ENCODE measurements at regions not wholly inside any gene's neighbourhood (a gene's known extent, or its start where the extent isn't known, plus 50 kb on each side); places are given as distances from the start of the nearest gene placed in this dataset.
A peak's percentile ranks its signal among the peaks of the same experiment; 100 is the strongest.

DNA sequence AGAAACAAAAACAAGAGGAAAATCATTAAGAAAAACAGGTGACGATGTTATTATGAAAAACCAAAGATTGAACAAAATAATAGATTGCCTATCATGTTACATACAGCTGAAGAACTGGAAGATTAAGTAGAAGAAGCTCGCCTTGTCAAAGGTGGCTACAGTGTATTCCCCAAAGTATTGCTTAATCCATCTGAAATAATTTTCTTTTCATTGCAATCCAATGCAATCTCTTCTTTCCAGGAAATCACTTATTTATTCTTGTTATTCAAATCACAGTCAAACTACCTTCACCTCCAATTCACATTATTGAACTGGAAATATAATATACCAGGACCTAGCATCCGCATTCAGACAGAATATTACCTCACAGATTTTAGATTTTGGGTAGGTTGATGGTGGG, 235.9 kb downstream of the AHR start:
- Histone ChIP-seq H3K36me3 (ENCODE audit: insufficient read depth, low read length) (no peaks in the 10 kb centered on the region), H3K79me2 (ENCODE audit: control insufficient read depth, insufficient read depth, low read length, unreplicated experiment) (no peaks in the 10 kb centered on the region), H3K27me3 (ENCODE audit: insufficient read depth, low read length) (no peaks in the 10 kb centered on the region), H3K4me1 (ENCODE audit: control insufficient read depth, insufficient read depth, low read length, unreplicated experiment) (peaks cover 41% of the 10 kb centered on the region), H2AFZ (ENCODE audit: low read length, unreplicated experiment) (no peak overlapping the region), H3K27ac (ENCODE audit: low read depth, low read length) (no peak overlapping the region), H3K4me3 (ENCODE audit: low read depth, low read length) (no peak overlapping the region)

DNA sequence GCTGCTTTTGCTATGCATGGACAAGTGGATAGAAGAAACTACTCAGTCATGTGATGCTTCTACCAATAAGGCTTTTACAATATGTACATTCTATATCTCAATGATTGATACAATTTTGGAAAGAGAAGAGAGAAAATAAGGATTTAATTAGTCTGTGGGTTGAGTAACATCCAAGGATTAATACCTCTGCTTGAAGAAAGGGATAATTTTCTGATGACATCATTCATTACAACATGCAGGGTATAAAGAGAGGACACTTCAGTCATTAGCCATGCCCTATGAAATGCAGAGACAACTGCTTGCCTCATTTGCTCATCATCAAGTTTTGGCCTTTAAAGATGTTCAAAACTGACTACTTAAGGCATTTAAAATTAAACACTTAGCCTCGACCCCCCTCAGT, 237.3 kb downstream of the AHR start:
- Histone ChIP-seq H3K4me3 (ENCODE audit: low read depth, low read length) (no peak overlapping the region), H3K27me3 (ENCODE audit: insufficient read depth, low read length) (no peaks in the 10 kb centered on the region)

DNA sequence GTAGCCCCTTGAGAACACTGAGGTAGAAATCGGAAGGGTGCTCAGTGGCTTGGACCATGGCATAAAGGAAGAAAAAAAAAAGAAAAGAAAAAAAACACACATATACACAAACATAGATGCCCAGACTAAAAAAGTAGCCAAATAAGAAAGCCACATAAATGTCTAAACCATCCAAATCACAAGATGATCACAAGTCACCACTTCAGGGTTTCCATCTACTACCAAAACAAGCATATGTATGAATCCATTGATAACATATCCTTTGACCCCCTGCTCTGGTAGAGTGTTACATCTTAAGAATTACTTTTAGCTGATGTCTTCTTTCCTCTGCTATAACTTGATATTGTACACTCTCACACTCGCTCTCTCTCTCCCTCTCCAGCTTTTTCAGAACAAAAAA, 245.9 kb downstream of the AHR start:
- Histone ChIP-seq H2AFZ (ENCODE audit: low read length, unreplicated experiment) (no peak overlapping the region), H3K27me3 (ENCODE audit: insufficient read depth, low read length) (no peaks in the 10 kb centered on the region), H3K27ac (ENCODE audit: low read depth, low read length) (no peak overlapping the region), H3K36me3 (ENCODE audit: insufficient read depth, low read length) (no peaks in the 10 kb centered on the region), H3K79me2 (ENCODE audit: control insufficient read depth, insufficient read depth, low read length, unreplicated experiment) (no peaks in the 10 kb centered on the region), H3K4me1 (ENCODE audit: control insufficient read depth, insufficient read depth, low read length, unreplicated experiment) (peaks cover 25% of the 10 kb centered on the region), H3K4me3 (ENCODE audit: low read depth, low read length) (no peak overlapping the region)

More for the DNA sequence above, 237.3 kb downstream of the AHR start:
- H2AFZ ChIP-seq (ENCODE audit: low read length, unreplicated experiment) = no peak overlapping the region
- peaks cover 29% of the 10 kb centered on the region for H3K4me1 ChIP-seq (ENCODE audit: control insufficient read depth, insufficient read depth, low read length, unreplicated experiment)
- no peaks in the 10 kb centered on the region for H3K79me2 ChIP-seq (ENCODE audit: control insufficient read depth, insufficient read depth, low read length, unreplicated experiment)
- H3K36me3 ChIP-seq (ENCODE audit: insufficient read depth, low read length) = no peaks in the 10 kb centered on the region
- H3K27ac ChIP-seq (ENCODE audit: low read depth, low read length) = no peak overlapping the region

DNA sequence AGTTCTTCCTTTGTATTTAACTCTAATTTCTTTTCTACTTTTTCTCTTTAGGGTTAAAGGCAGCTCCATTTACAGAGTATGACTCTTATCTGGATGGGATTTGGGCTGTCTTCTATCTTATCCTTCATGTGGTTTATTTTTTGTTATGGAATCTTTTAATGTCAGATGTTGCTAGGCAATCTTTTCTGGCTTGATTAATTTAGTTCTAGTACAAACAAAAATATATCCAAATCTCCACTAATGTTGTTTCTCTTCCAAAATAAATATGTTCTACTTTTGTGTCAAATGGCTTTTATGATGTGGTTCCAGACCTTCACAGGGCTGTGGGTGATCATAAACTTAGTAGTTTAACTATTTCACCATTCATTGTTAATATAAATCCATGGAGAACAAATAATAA, 246.9 kb downstream of the AHR start:
- H3K36me3 ChIP-seq (ENCODE audit: insufficient read depth, low read length) = no peaks in the 10 kb centered on the region
- H3K4me1 ChIP-seq (ENCODE audit: control insufficient read depth, insufficient read depth, low read length, unreplicated experiment) = peaks cover 25% of the 10 kb centered on the region
- H3K27ac ChIP-seq (ENCODE audit: low read depth, low read length) = peak overlapping the region; percentile 96
- no peaks in the 10 kb centered on the region for H3K27me3 ChIP-seq (ENCODE audit: insufficient read depth, low read length)
- H2AFZ ChIP-seq (ENCODE audit: low read length, unreplicated experiment) = peak overlapping the region; percentile 71
- peak overlapping the region; percentile 50; the same call in 1 of the 2 replicates for H3K4me3 ChIP-seq (ENCODE audit: low read depth, low read length)
- H3K79me2 ChIP-seq (ENCODE audit: control insufficient read depth, insufficient read depth, low read length, unreplicated experiment) = no peaks in the 10 kb centered on the region

DNA sequence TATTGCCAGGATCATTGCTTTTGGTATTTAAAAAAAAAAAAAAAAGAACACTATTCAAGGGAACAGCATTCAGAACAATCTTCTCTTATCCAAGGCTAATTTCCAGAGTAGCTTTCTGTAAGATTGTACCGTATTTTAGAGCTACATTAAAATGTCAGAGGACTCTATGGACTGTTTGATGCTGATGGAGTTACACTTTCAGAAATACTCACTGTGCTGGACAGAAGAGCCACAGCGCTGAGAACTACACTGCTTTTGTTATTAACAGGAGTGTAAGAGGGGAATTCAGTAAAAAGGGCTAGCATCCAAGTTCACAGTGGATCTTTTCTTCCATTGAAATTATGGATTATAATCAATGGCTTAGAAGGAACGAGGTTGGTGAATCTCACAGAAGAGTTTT, 247.7 kb downstream of the AHR start:
- Histone ChIP-seq H2AFZ (ENCODE audit: low read length, unreplicated experiment) (peak overlapping the region; percentile 71), H3K27ac (ENCODE audit: low read depth, low read length) (peak overlapping the region; percentile 96), H3K79me2 (ENCODE audit: control insufficient read depth, insufficient read depth, low read length, unreplicated experiment) (no peaks in the 10 kb centered on the region)

DNA sequence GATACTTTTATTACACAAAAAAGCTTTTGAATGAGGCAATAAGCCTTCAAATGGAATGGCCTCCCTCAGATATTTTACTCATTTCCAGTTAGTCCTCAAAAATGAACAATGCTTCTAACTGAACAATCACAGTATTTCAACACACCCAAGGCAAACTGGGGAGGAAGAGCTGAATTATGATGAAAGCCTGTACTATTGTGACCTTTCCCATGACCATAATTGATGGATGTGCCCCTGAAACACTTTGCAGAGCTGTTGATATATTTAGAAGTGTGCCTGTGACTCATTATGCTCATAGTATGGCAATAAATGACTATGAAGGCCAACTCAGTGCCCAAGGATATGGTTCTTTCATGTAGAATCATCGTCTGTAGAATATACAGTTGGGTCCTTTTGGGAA, 248.1 kb downstream of the AHR start:
- Histone ChIP-seq H3K4me1 (ENCODE audit: control insufficient read depth, insufficient read depth, low read length, unreplicated experiment) (peaks cover 25% of the 10 kb centered on the region), H3K27me3 (ENCODE audit: insufficient read depth, low read length) (no peaks in the 10 kb centered on the region), H3K27ac (ENCODE audit: low read depth, low read length) (peak overlapping the region; percentile 96), H3K79me2 (ENCODE audit: control insufficient read depth, insufficient read depth, low read length, unreplicated experiment) (no peaks in the 10 kb centered on the region), H3K4me3 (ENCODE audit: low read depth, low read length) (peak overlapping the region; percentile 50), H2AFZ (ENCODE audit: low read length, unreplicated experiment) (peak overlapping the region; percentile 71), H3K36me3 (ENCODE audit: insufficient read depth, low read length) (no peaks in the 10 kb centered on the region)

More for the DNA sequence above, 247.7 kb downstream of the AHR start:
- H3K4me3 ChIP-seq (ENCODE audit: low read depth, low read length) = peak overlapping the region; percentile 50
- H3K36me3 ChIP-seq (ENCODE audit: insufficient read depth, low read length) = no peaks in the 10 kb centered on the region
- peaks cover 25% of the 10 kb centered on the region for H3K4me1 ChIP-seq (ENCODE audit: control insufficient read depth, insufficient read depth, low read length, unreplicated experiment)
- H3K27me3 ChIP-seq (ENCODE audit: insufficient read depth, low read length) = no peaks in the 10 kb centered on the region

DNA sequence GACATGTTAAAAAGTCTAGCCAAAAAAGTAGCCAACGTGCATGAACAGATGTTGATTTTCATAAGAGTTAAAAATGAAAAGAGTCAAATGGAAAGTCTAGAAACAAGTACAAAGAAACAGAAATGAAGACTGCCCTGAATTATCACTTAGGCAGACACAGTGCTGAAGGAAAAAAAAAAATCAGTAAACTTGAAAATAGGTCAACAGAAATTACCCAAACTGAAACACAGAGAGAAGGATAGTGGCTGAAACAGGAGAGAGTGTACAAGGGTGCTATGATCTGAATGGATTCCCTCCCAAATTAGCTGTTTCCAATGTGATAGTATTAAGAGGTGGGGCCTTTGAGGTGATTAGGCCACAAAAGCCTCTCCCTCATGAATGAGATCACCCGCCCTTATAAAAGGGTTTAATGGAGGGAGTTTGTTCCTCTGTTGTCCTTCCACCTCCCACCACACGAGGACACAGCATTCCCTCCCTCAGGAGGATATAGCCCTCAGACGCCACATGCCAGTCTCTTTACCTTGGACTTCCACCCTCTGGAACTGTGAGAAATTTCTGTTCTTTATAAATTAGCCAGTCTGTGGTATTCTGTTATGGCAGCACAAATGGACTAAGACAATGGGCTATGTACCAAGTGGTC, 249.7 kb downstream of the AHR start:
- H3K27me3 ChIP-seq (ENCODE audit: insufficient read depth, low read length) = no peaks in the 10 kb centered on the region
- no peak overlapping the region for H3K27ac ChIP-seq (ENCODE audit: low read depth, low read length)
- H2AFZ ChIP-seq (ENCODE audit: low read length, unreplicated experiment) = no peak overlapping the region
- H3K4me3 ChIP-seq (ENCODE audit: low read depth, low read length) = no peak overlapping the region
- H3K79me2 ChIP-seq (ENCODE audit: control insufficient read depth, insufficient read depth, low read length, unreplicated experiment) = no peaks in the 10 kb centered on the region
- H3K36me3 ChIP-seq (ENCODE audit: insufficient read depth, low read length) = no peaks in the 10 kb centered on the region
- peaks cover 25% of the 10 kb centered on the region for H3K4me1 ChIP-seq (ENCODE audit: control insufficient read depth, insufficient read depth, low read length, unreplicated experiment)

DNA sequence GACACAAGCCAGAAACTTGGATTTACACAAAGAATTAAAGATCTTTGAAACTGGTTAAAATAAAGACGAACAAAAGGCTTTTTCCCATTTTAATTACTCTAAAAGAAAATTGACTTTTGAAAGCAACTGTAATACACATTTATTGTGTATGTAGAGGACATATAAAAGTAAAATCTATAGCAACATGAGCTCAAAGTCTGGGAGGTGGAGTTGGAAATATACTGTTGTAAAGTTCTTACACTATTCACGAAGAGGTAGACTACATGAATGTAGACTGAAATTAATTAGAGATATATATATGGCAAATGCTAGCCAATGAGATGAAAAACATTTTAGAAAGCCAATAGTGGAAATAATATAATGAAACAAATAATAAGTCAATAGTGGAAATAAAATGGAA, 251.0 kb downstream of the AHR start:
- H3K4me1 ChIP-seq (ENCODE audit: control insufficient read depth, insufficient read depth, low read length, unreplicated experiment) = peaks cover 25% of the 10 kb centered on the region
- H3K36me3 ChIP-seq (ENCODE audit: insufficient read depth, low read length) = no peaks in the 10 kb centered on the region
- no peaks in the 10 kb centered on the region for H3K27me3 ChIP-seq (ENCODE audit: insufficient read depth, low read length)
- no peak overlapping the region for H2AFZ ChIP-seq (ENCODE audit: low read length, unreplicated experiment)
- H3K4me3 ChIP-seq (ENCODE audit: low read depth, low read length) = no peak overlapping the region
- no peak overlapping the region for H3K27ac ChIP-seq (ENCODE audit: low read depth, low read length)
- no peaks in the 10 kb centered on the region for H3K79me2 ChIP-seq (ENCODE audit: control insufficient read depth, insufficient read depth, low read length, unreplicated experiment)

DNA sequence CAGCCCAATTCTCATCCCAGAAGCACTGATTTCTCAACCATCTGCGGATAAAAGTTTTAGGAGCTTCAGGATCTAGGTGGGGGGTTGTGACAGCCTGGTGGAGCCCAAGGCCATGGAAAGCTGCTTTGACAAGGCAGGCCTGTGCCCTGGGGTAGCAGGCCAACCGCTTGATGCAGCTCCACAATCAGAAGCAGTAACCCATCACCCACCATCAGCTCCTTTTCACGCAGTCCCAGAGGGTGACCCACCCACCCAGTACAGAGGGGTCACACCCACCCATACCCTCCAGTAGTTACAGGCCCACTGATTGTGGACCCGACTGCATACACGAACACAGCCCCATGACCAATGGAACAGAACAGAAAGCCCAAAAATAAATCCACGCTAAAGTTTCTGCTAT, 253.9 kb downstream of the AHR start:
- H3K27me3 ChIP-seq (ENCODE audit: insufficient read depth, low read length) = no peaks in the 10 kb centered on the region
- H3K4me1 ChIP-seq (ENCODE audit: control insufficient read depth, insufficient read depth, low read length, unreplicated experiment) = peaks cover 18% of the 10 kb centered on the region
- no peak overlapping the region for H2AFZ ChIP-seq (ENCODE audit: low read length, unreplicated experiment)
- no peak overlapping the region for H3K4me3 ChIP-seq (ENCODE audit: low read depth, low read length)
- H3K27ac ChIP-seq (ENCODE audit: low read depth, low read length) = no peak overlapping the region
- no peaks in the 10 kb centered on the region for H3K36me3 ChIP-seq (ENCODE audit: insufficient read depth, low read length)
- no peaks in the 10 kb centered on the region for H3K79me2 ChIP-seq (ENCODE audit: control insufficient read depth, insufficient read depth, low read length, unreplicated experiment)

DNA sequence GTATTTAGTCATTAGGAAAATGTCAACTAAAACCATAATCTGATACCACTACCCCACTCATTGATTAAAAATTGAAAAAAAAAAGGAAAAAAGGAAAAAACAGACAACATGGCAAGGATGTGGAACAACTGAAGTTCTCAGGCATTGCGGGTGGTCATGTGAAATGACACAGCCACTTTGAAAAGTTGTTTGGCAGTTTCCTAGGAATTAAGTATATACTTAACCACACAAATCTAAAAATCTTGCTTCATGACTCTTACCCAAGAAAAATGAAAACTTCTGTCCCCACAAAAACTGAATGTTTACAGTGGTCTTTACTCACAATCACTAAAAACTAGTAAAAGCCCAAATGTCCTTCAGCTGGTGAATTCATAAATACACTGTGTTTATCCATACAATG, 254.5 kb downstream of the AHR start:
- H2AFZ ChIP-seq (ENCODE audit: low read length, unreplicated experiment) = no peak overlapping the region
- peaks cover 22% of the 10 kb centered on the region for H3K4me1 ChIP-seq (ENCODE audit: control insufficient read depth, insufficient read depth, low read length, unreplicated experiment)
- no peaks in the 10 kb centered on the region for H3K79me2 ChIP-seq (ENCODE audit: control insufficient read depth, insufficient read depth, low read length, unreplicated experiment)
- no peaks in the 10 kb centered on the region for H3K27me3 ChIP-seq (ENCODE audit: insufficient read depth, low read length)
- H3K27ac ChIP-seq (ENCODE audit: low read depth, low read length) = no peak overlapping the region
- H3K36me3 ChIP-seq (ENCODE audit: insufficient read depth, low read length) = no peaks in the 10 kb centered on the region
- H3K4me3 ChIP-seq (ENCODE audit: low read depth, low read length) = no peak overlapping the region

DNA sequence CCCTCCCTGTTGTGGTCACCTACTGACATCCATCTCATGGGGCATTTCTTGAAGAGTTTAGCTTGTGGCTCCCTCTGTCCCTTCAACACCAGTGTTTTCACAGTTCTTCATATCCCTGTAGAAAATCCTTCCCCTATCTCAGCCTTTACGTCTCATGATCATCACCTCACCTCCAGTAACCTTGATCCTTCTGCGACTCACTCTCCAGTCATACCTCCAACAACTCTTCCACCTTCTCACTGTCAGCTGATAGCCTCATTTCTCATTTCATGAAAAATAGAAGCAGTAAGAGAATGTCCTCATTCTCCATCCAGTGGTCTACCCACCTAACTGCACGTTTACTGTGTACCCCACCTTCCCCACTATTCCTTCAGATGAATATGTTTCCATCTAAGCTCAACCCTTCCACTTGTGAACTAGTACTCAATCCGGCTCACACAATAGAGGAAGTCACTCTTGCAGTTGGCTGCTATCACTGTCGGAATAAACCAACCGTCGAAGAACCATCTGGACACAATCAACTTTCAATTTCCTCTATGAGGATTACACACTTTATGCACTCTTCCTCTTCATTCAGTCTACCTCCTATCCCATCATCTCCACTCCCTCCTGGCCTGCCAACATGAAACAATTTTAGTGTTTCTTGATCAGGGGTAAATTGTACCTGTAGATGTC, 256.0 kb downstream of the AHR start:
- peaks cover 37% of the 10 kb centered on the region for H3K4me1 ChIP-seq (ENCODE audit: control insufficient read depth, insufficient read depth, low read length, unreplicated experiment)
- H2AFZ ChIP-seq (ENCODE audit: low read length, unreplicated experiment) = no peak overlapping the region
- H3K79me2 ChIP-seq (ENCODE audit: control insufficient read depth, insufficient read depth, low read length, unreplicated experiment) = no peaks in the 10 kb centered on the region
- no peaks in the 10 kb centered on the region for H3K36me3 ChIP-seq (ENCODE audit: insufficient read depth, low read length)
- H3K27ac ChIP-seq (ENCODE audit: low read depth, low read length) = no peak overlapping the region
- H3K27me3 ChIP-seq (ENCODE audit: insufficient read depth, low read length) = no peaks in the 10 kb centered on the region
- no peak overlapping the region for H3K4me3 ChIP-seq (ENCODE audit: low read depth, low read length)
